Transverse colon (tissue), 4 donors: ENCODE measurements at regions not wholly inside any gene's neighbourhood (a gene's known extent, or its start where the extent isn't known, plus 50 kb on each side); places are given as distances from the start of the nearest gene placed in this dataset.

Experiments used
- DNase-seq: peaks from one replicate; pipeline ENCODE4 v3.0.0-alpha.2; 2019
- H3K27ac ChIP-seq, 4 donors: fragments of 200-600 bp; sonication (generic); 2 replicates each; pipeline ENCODE4 v1.5.1; 2016 to 2018; ENCODE audit warnings: inconsistent platforms in 4 of 4
- H3K27me3 ChIP-seq: fragments of 200-600 bp; sonication (generic); 2 replicates; pipeline ENCODE4 v1.5.1; 2017; ENCODE audit warnings: inconsistent platforms
- H3K36me3 ChIP-seq, 4 donors: fragments of 200-600 bp; sonication (generic); 2 replicates each; pipeline ENCODE4 v1.5.1; 2017 to 2019; ENCODE audit warnings: inconsistent platforms in 4 of 4
- H3K4me1 ChIP-seq, 4 donors: fragments of 200-600 bp; sonication (generic); 2 replicates each; pipeline ENCODE4 v1.5.1; 2017 to 2020; ENCODE audit warnings: inconsistent platforms in 4 of 4
- H3K4me3 ChIP-seq, 4 donors: fragments of 200-600 bp; sonication (generic); 1 replicate in 1 of 4; 2 replicates in 3 of 4; pipeline versions ENCODE4 v1.5.1 to v1.6.1; 2017 to 2019; ENCODE audit warnings: inconsistent platforms in 4 of 4
- H3K9me3 ChIP-seq, 2 donors: fragments of 200-600 bp; sonication (generic); 2 replicates each; pipeline ENCODE4 v1.5.1; 2017 to 2019; ENCODE audit warnings: inconsistent platforms in 2 of 2
- EP300 ChIP-seq: sonication (generic); formaldehyde crosslinking; IDR thresholded peaks from one replicate; pipeline ENCODE4 v1.6.1; 2017; ENCODE audit warnings: antibody characterized with exemption, low read depth
- POLR2A ChIP-seq: fragments of 450-650 bp; IDR thresholded peaks from one replicate; pipeline ENCODE4 v1.6.1; 2016; ENCODE audit warnings: antibody characterized with exemption, mild to moderate bottlenecking, moderate library complexity
- POLR2AphosphoS5 ChIP-seq, 3 donors: sonication (generic); formaldehyde crosslinking; IDR thresholded peaks; one replicate each; pipeline ENCODE4 v1.6.1; 2016; ENCODE audit warnings: antibody characterized with exemption in 3 of 3
- WGBS, 2 donors: methylation state at CpG; one replicate each; pipeline ENCODE4 v1.1.5; 2018; ENCODE audit warnings: low coverage in 1 of 2; 5-methylcytosine and 5-hydroxymethylcytosine counted together
- in situ Hi-C, 4 donors: fragments of 200-750 bp; cut with MboI; loops; one replicate each; pipeline versions ENCODE4 v1.15.0 to v1.15.1; 2017; ENCODE audit warnings: low sequenced_read_pairs in 3 of 4, low pct_ligation_motif_present in 1 of 4, low pct_unique_long_range_greater_than_20kb in 1 of 4
- intact Hi-C: fragments of 100-400 bp; cut with DNase I; formaldehyde crosslinking; loops from one replicate; pipeline ENCODE4 v1.15.1; 2023; ENCODE audit warnings: low total_unique reads
- TF ChIP-seq, protein P1 (sequence below), 5 experiments: fragments of 200-600 bp in 3 of 5; fragments of 450-650 bp in 2 of 5; sonication (generic) in 3 of 5; IDR thresholded peaks; 1 replicate in 2 of 5; 2 replicates in 3 of 5; pipeline ENCODE4 v1.5.1; 2016 to 2017; ENCODE audit warnings: antibody characterized with exemption in 5 of 5, inconsistent platforms in 3 of 5, mild to moderate bottlenecking in 2 of 5, moderate library complexity in 1 of 5

DNA sequence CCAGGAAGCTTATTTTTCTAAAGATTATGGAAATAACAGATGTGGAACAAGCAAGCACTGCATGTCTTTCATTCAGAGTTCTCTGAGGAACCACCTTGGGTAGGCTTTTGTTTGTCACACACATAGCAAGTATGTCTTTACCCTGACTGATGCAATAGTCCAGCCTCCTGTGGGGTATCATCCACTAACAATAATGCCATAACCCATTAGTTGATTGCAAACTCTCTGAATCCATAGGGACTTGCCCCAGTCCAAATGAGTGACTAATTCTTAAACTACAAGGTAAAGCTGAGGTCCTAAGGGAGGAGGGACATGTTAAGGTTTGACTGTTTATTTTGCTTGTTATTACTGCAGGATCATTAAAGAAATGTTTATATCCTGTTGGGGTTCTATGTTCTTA, 151.4 kb upstream of the PRPS1L1 start:
- TF ChIP-seq POLR2AphosphoS5 (IDR thresholded peaks at IDR 0.05) (no peak), EP300 (no peak), POLR2A (no peak)
- TF ChIP-seq, protein P1, sequence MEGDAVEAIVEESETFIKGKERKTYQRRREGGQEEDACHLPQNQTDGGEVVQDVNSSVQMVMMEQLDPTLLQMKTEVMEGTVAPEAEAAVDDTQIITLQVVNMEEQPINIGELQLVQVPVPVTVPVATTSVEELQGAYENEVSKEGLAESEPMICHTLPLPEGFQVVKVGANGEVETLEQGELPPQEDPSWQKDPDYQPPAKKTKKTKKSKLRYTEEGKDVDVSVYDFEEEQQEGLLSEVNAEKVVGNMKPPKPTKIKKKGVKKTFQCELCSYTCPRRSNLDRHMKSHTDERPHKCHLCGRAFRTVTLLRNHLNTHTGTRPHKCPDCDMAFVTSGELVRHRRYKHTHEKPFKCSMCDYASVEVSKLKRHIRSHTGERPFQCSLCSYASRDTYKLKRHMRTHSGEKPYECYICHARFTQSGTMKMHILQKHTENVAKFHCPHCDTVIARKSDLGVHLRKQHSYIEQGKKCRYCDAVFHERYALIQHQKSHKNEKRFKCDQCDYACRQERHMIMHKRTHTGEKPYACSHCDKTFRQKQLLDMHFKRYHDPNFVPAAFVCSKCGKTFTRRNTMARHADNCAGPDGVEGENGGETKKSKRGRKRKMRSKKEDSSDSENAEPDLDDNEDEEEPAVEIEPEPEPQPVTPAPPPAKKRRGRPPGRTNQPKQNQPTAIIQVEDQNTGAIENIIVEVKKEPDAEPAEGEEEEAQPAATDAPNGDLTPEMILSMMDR (IDR thresholded peaks at IDR 0.05), result no peak
- H3K9me3 ChIP-seq, result no peaks in the 10 kb centered on the region
- no peaks in the 10 kb centered on the region for H3K36me3 ChIP-seq
- no peak overlapping the region for H3K4me3 ChIP-seq
- in situ Hi-C loops (no loop called here), intact Hi-C loops (no loop called here)
- no peaks in the 10 kb centered on the region for H3K27me3 ChIP-seq
- H3K27ac ChIP-seq, result no peak overlapping the region
- no peak for DNase-seq
- peaks cover 0 to 3% (median 0%) of the 10 kb centered on the region in 4 donors for H3K4me1 ChIP-seq

DNA sequence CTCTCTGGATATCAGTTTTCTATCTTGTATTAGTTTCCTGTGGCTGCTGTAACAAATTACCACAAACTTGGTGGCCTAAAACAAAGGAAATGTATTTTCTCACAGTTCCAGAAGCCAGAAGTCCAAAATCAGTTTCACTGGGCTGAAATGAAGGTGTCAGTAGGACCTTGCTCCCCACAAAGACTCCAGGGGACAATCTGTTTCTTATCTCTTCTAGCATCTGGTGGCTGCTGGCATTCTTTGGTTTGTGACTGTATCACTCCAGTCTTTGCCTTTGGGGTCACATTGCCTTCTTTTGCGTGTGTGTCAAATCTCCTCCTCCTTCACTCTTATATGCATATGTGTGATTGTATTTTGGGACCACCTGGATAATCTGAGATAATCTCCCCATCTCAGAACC, 153.0 kb upstream of the PRPS1L1 start:
- peaks cover 0 to 3% (median 0%) of the 10 kb centered on the region in 4 donors for H3K4me1 ChIP-seq
- H3K36me3 ChIP-seq, result no peaks in the 10 kb centered on the region
- no peak overlapping the region for H3K4me3 ChIP-seq
- intact Hi-C loops (no loop called here), in situ Hi-C loops (no loop called here)
- DNase-seq, result no peak
- WGBS, 2 donors, result 86% methylated on average over 1 of the region's 1 CpG
- H3K27ac ChIP-seq, result no peak overlapping the region
- no peaks in the 10 kb centered on the region for H3K9me3 ChIP-seq
- H3K27me3 ChIP-seq, result no peaks in the 10 kb centered on the region
- TF ChIP-seq POLR2A (no peak), EP300 (no peak), POLR2AphosphoS5 (IDR thresholded peaks at IDR 0.05) (no peak)
- TF ChIP-seq, protein P1 (IDR thresholded peaks at IDR 0.05), result no peak

GRCh38 chr7:18189500-18190126, 162.0 kb upstream of the PRPS1L1 start:
- TF ChIP-seq EP300 (no peak), POLR2A (no peak), POLR2AphosphoS5 (IDR thresholded peaks at IDR 0.05) (no peak)
- TF ChIP-seq, protein P1 (IDR thresholded peaks at IDR 0.05), result no peak
- H3K4me1 ChIP-seq, result no peaks in the 10 kb centered on the region
- no peak overlapping the region for H3K4me3 ChIP-seq
- in situ Hi-C loops, result no loop called here
- H3K36me3 ChIP-seq, result no peaks in the 10 kb centered on the region
- no peaks in the 10 kb centered on the region for H3K27me3 ChIP-seq
- intact Hi-C loops, result no loop called here
- no peak for DNase-seq
- H3K9me3 ChIP-seq, result no peaks in the 10 kb centered on the region
- no peak overlapping the region for H3K27ac ChIP-seq
- 89 to 100% methylated on average over 2 to 5 of the region's 5 CpGs for WGBS, 2 donors

DNA sequence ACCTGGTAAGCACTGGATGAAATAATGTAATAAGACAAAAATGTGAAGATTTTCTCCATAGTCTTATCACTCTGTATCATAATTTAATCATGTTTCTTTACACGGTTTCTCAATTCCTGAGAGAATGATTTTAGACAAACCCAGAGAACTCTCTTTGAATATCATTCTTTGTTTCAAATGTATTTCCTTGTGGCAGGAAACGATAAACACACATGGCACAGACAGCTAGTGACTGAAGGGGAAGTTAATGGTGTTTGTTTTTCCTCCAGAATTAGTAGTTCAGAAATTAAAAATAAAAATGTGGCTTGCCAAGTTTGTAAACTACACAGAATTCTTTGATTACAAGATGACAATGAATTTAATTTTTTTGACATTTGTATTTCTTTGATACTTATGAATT, 163.7 kb upstream of the PRPS1L1 start:
- Histone ChIP-seq H3K9me3 (no peaks in the 10 kb centered on the region), H3K27me3 (no peaks in the 10 kb centered on the region), H3K4me3 (no peak overlapping the region), H3K36me3 (no peaks in the 10 kb centered on the region), H3K4me1 (no peaks in the 10 kb centered on the region), H3K27ac (no peak overlapping the region)
- 10 to 24% methylated on average over 2 of the region's 2 CpGs for WGBS, 2 donors
- DNase-seq, result no peak
- intact Hi-C loops, result no loop called here
- in situ Hi-C loops, result no loop called here
- TF ChIP-seq EP300 (no peak), POLR2AphosphoS5 (IDR thresholded peaks at IDR 0.05) (no peak), POLR2A (no peak)
- TF ChIP-seq, protein P1 (IDR thresholded peaks at IDR 0.05), result no peak
